HCT116 (cell line): ENCODE measurements at regions not wholly inside any gene's neighbourhood (a gene's known extent, or its start where the extent isn't known, plus 50 kb on each side); places are given as distances from the start of the nearest gene placed in this dataset.

Experiments used
- ATAC-seq: fragments of 200-7000 bp; cut with Tn5 transposase; 2 replicates; pipeline ENCODE4 v1.9.1; 2020; ENCODE audit warnings: mild to moderate bottlenecking, moderate library complexity
- BruUV-seq: library from RNA; stranded (reverse); fragments of 400-500 nt; replicated peaks from 2 replicates; lab custom pipeline; 2021; lab: Mats Ljungman, UMichigan
- CTCF ChIA-PET: fragments of 300-600 bp; sonication (Branson Sonifier 250); formaldehyde crosslinking; loops from one replicate; lab custom pipeline; 2021; ENCODE audit warnings: antibody characterized with exemption; lab: Charles Lee
- POLR2A ChIA-PET: fragments of 300-600, 350-600 bp; sonication (Branson Sonifier 250); formaldehyde crosslinking; loops from one replicate; lab custom pipeline; 2021; ENCODE audit warnings: antibody characterized with exemption; lab: Charles Lee
- RAD21 ChIA-PET, 2 experiments: fragments of 300-600 bp; sonication (Branson Sonifier 250); formaldehyde crosslinking; loops; one replicate each; lab custom pipeline; 2023; ENCODE audit warnings: low total read pairs in 2 of 2; ENCODE audit not compliant: uncharacterized antibody in 2 of 2, unreplicated experiment in 2 of 2, low non-redundant PET in 1 of 2; lab: Charles Lee
- DNase-seq: peaks from one replicate; pipeline ENCODE4 v3.0.0-alpha.2; 2010; ENCODE audit warnings: low read depth, low spot score
- H2AFZ ChIP-seq: fragments of 200-600 bp; shearing (Covaris generic), sonication (generic); 2 replicates; pipeline ENCODE4 v1.6.1; 2017; ENCODE audit warnings: low read depth, mixed run types, mixed read lengths, antibody characterized with exemption, low read length; ENCODE audit not compliant: poor library complexity, severe bottlenecking
- H3K27ac ChIP-seq: 2 replicates; pipeline ENCODE4 v1.5.1; 2012; ENCODE audit warnings: low read depth, low read length
- H3K27me3 ChIP-seq: fragments of 200-600 bp; sonication (generic); 2 replicates; pipeline ENCODE4 v1.6.1; 2016; ENCODE audit warnings: mixed run types, low read length, mixed read lengths; ENCODE audit not compliant: insufficient read depth
- H3K36me3 ChIP-seq, 2 experiments: fragments of 200-500 bp in 1 of 2; fragments of 200-600 bp in 1 of 2; sonication (Bioruptor generic) in 1 of 2; sonication (generic) in 1 of 2; 2 replicates each; pipeline versions ENCODE4 v1.5.1 to v1.6.1; 2014 to 2016; ENCODE audit warnings: low read length in 2 of 2, inconsistent platforms in 1 of 2, mixed read lengths in 1 of 2, mixed run types in 1 of 2; ENCODE audit not compliant: insufficient read depth in 2 of 2, control insufficient read depth in 1 of 2
- H3K4me1 ChIP-seq, 2 experiments: fragments of 200-600 bp in 1 of 2; sonication (generic) in 1 of 2; 2 replicates each; pipeline versions ENCODE4 v1.5.1 to v1.6.1; 2012 to 2017; ENCODE audit warnings: low read length in 2 of 2, inconsistent platforms in 1 of 2, mild to moderate bottlenecking in 1 of 2, mixed read lengths in 1 of 2, mixed run types in 1 of 2, moderate library complexity in 1 of 2; ENCODE audit not compliant: insufficient read depth in 2 of 2, control insufficient read depth in 1 of 2
- H3K4me2 ChIP-seq: fragments of 200-600 bp; sonication (generic); 2 replicates; pipeline ENCODE4 v1.6.1; 2017; ENCODE audit warnings: mixed run types, low read length, mixed read lengths
- H3K4me3 ChIP-seq, 2 experiments: fragments of 200-600 bp in 1 of 2; sonication (generic) in 1 of 2; replicated peaks in 1 of 2; 2 replicates each; pipeline ENCODE4 v1.5.1; 2011 to 2016; ENCODE audit warnings: low read length in 2 of 2, control low read depth in 1 of 2, low read depth in 1 of 2, mild to moderate bottlenecking in 1 of 2, mixed read lengths in 1 of 2, mixed run types in 1 of 2
- H3K79me2 ChIP-seq: fragments of 200-600 bp; sonication (generic); 2 replicates; pipeline ENCODE4 v1.6.1; 2017; ENCODE audit warnings: mild to moderate bottlenecking, mixed run types, low read length, moderate library complexity, mixed read lengths; ENCODE audit not compliant: insufficient read depth
- H3K9ac ChIP-seq: fragments of 200-600 bp; sonication (generic); 2 replicates; pipeline ENCODE4 v1.6.1; 2016; ENCODE audit warnings: low read length, mixed read lengths
- H3K9me2 ChIP-seq: fragments of 200-600 bp; sonication (generic), shearing (Covaris generic); 2 replicates; pipeline ENCODE4 v1.6.1; 2017; ENCODE audit warnings: mixed run types, mild to moderate bottlenecking, moderate library complexity; ENCODE audit not compliant: insufficient read depth
- H3K9me3 ChIP-seq, 2 experiments: fragments of 200-500 bp in 1 of 2; fragments of 200-600 bp in 1 of 2; sonication (Bioruptor generic) in 1 of 2; sonication (generic) in 1 of 2; 2 replicates each; pipeline ENCODE4 v1.6.1; 2014 to 2017; ENCODE audit warnings: low read length in 2 of 2, mixed read lengths in 2 of 2, inconsistent platforms in 1 of 2, low read depth in 1 of 2, mild to moderate bottlenecking in 1 of 2, mixed run types in 1 of 2, moderate library complexity in 1 of 2; ENCODE audit not compliant: control insufficient read depth in 1 of 2, insufficient read depth in 1 of 2
- H4K20me1 ChIP-seq: fragments of 200-600 bp; sonication (generic), shearing (Covaris generic); 2 replicates; pipeline ENCODE4 v1.6.1; 2017; ENCODE audit warnings: mixed run types, mild to moderate bottlenecking, moderate library complexity; ENCODE audit not compliant: insufficient read depth
- CBX3 ChIP-seq: IDR thresholded peaks from 2 replicates; pipeline ENCODE4 v1.6.1; 2012; ENCODE audit warnings: low read depth
- EZH2phosphoT487 ChIP-seq: fragments of 200-600 bp; IDR thresholded peaks from 2 replicates; pipeline ENCODE4 v1.6.1; 2018; ENCODE audit warnings: antibody characterized with exemption, borderline replicate concordance
- POLR2A ChIP-seq: IDR thresholded peaks from 2 replicates; pipeline ENCODE4 v1.7.0; 2011; ENCODE audit warnings: borderline replicate concordance; ENCODE audit not compliant: insufficient read depth, insufficient read length; ENCODE audit errors: extremely low read depth
- RAD21 ChIP-seq: IDR thresholded peaks from 2 replicates; pipeline ENCODE4 v1.6.1; 2012; ENCODE audit warnings: low read depth, mild to moderate bottlenecking
- REST ChIP-seq: IDR thresholded peaks from 2 replicates; pipeline ENCODE4 v1.6.1; 2012; ENCODE audit warnings: low read depth
- SRF ChIP-seq: IDR thresholded peaks from 2 replicates; pipeline ENCODE4 v1.6.1; 2012; ENCODE audit warnings: low read depth
- YY1 ChIP-seq: IDR thresholded peaks from 2 replicates; pipeline ENCODE4 v1.6.1; 2011; ENCODE audit warnings: low read length, low read depth, moderate library complexity, mild to moderate bottlenecking; ENCODE audit not compliant: insufficient replicate concordance; ENCODE audit errors: extremely low read depth
- ZFX ChIP-seq: fragments of 450-650 bp; IDR thresholded peaks from 2 replicates; pipeline ENCODE4 v1.6.1; 2017
- ZNF274 ChIP-seq: fragments of 200-500 bp; sonication (Bioruptor generic); IDR thresholded peaks from 2 replicates; pipeline ENCODE4 v1.6.1; 2014; ENCODE audit warnings: mild to moderate bottlenecking, low read depth, low read length, inconsistent platforms
- intact Hi-C: fragments of 100-400 bp; cut with micrococcal nuclease; formaldehyde crosslinking; loops from 2 replicates; pipeline ENCODE4 v1.10.0; 2022
- TF ChIP-seq, protein P1 (sequence below): IDR thresholded peaks from 2 replicates; pipeline ENCODE4 v1.6.1; 2012
- TF ChIP-seq, protein P2 (sequence below), 3 experiments: fragments of 200-600 bp in 1 of 3; sonication (generic) in 1 of 3; IDR thresholded peaks in 2 of 3; conservative IDR thresholded peaks in 1 of 3; 2 replicates each; pipeline ENCODE4 v1.5.1; 2012 to 2017; ENCODE audit warnings: low read depth in 2 of 3, low read length in 2 of 3, antibody characterized with exemption in 1 of 3, borderline replicate concordance in 1 of 3, control low read depth in 1 of 3, mild to moderate bottlenecking in 1 of 3, mixed read lengths in 1 of 3, mixed run types in 1 of 3, moderate library complexity in 1 of 3; ENCODE audit not compliant: insufficient read depth in 1 of 3
- TF ChIP-seq, protein P3 (sequence below): IDR thresholded peaks from 2 replicates; pipeline ENCODE4 v1.6.1; 2011; ENCODE audit warnings: mild to moderate bottlenecking, low read length, moderate library complexity; ENCODE audit not compliant: insufficient replicate concordance; ENCODE audit errors: extremely low read depth
- TF ChIP-seq, protein P4 (sequence below): IDR thresholded peaks from 2 replicates; pipeline ENCODE4 v1.6.1; 2012

DNA sequence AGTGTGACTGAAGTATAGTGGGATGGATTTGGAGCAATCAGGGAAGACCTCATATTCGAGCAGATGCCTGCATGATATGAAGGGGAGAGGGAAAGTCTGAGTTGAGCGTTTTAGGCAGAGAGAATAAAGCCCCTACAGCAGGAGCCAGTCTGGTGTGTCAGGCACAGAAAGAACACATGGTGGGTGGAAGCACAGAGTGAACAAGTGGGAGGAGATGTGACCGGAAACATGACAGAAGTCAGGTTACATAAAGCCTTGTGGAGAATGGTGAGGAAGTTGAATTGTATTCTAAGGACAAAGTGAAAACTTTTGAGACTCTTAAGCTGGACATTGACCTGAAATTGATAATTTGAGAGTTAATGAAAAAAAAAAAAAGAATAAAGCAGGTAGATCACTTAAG lies 541.0 kb downstream of the PLOD2 start:
- RAD21 ChIA-PET, result no interaction called here
- no peaks in the 10 kb centered on the region for H4K20me1 ChIP-seq
- H3K4me1 ChIP-seq, result no peaks in the 10 kb centered on the region
- H2AFZ ChIP-seq, result no peak overlapping the region
- H3K9ac ChIP-seq, result no peak overlapping the region
- CTCF ChIA-PET, result no interaction called here
- H3K27me3 ChIP-seq, result no peaks in the 10 kb centered on the region
- no peak overlapping the region for H3K4me2 ChIP-seq
- H3K4me3 ChIP-seq, result no peak overlapping the region
- no peaks in the 10 kb centered on the region for H3K36me3 ChIP-seq
- H3K9me3 ChIP-seq, result no peaks in the 10 kb centered on the region
- no peak for TF ChIP-seq CBX3
- no peak for TF ChIP-seq RAD21
- no peak for TF ChIP-seq POLR2A
- TF ChIP-seq, protein P1, sequence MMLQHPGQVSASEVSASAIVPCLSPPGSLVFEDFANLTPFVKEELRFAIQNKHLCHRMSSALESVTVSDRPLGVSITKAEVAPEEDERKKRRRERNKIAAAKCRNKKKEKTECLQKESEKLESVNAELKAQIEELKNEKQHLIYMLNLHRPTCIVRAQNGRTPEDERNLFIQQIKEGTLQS, result no peak
- TF ChIP-seq, all 23 proteins: peak for 0
- no peaks in the 10 kb centered on the region for H3K79me2 ChIP-seq
- no peaks in the 10 kb centered on the region for H3K9me2 ChIP-seq
- no peak for ATAC-seq
- no TSS peak for BruUV-seq
- intact Hi-C loops, result no loop called here
- DNase-seq, result no peak
- POLR2A ChIA-PET, result no interaction called here
- no peak overlapping the region for H3K27ac ChIP-seq

DNA sequence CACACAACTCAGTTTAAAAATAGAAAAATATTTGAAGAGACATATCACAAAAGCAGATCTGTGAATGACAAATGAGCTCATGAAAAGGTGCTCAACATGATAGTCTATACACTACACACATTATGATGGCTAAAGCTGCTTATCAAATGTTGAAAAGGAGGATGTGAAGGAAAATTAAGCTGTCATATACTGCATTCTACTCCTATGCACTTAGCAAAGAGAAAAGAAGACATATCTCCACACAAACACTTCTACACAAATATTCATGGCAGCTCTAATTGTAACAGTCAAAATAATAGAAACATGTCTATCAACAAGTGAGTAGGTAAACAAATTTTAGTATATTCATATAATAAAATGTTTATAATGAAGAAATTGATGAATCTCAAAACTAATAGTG lies 540.5 kb downstream of the PLOD2 start:
- no peaks in the 10 kb centered on the region for H3K4me1 ChIP-seq
- ATAC-seq (no peak), DNase-seq (no peak)
- H3K4me2 ChIP-seq, result no peak overlapping the region
- no peaks in the 10 kb centered on the region for H3K36me3 ChIP-seq
- intact Hi-C loops, result no loop called here
- H3K9me2 ChIP-seq, result no peaks in the 10 kb centered on the region
- ChIA-PET CTCF (no interaction called here), POLR2A (no interaction called here), RAD21 (no interaction called here)
- H2AFZ ChIP-seq, result no peak overlapping the region
- no peaks in the 10 kb centered on the region for H3K79me2 ChIP-seq
- no peaks in the 10 kb centered on the region for H3K9me3 ChIP-seq
- H3K4me3 ChIP-seq, result no peak overlapping the region
- H4K20me1 ChIP-seq, result no peaks in the 10 kb centered on the region
- H3K27ac ChIP-seq, result no peak overlapping the region
- no TSS peak for BruUV-seq
- no peaks in the 10 kb centered on the region for H3K27me3 ChIP-seq
- no peak overlapping the region for H3K9ac ChIP-seq
- TF ChIP-seq EZH2phosphoT487, result no peak
- no peak for TF ChIP-seq SRF
- no peak for TF ChIP-seq YY1
- TF ChIP-seq ZNF274, result no peak
- TF ChIP-seq, protein P2, sequence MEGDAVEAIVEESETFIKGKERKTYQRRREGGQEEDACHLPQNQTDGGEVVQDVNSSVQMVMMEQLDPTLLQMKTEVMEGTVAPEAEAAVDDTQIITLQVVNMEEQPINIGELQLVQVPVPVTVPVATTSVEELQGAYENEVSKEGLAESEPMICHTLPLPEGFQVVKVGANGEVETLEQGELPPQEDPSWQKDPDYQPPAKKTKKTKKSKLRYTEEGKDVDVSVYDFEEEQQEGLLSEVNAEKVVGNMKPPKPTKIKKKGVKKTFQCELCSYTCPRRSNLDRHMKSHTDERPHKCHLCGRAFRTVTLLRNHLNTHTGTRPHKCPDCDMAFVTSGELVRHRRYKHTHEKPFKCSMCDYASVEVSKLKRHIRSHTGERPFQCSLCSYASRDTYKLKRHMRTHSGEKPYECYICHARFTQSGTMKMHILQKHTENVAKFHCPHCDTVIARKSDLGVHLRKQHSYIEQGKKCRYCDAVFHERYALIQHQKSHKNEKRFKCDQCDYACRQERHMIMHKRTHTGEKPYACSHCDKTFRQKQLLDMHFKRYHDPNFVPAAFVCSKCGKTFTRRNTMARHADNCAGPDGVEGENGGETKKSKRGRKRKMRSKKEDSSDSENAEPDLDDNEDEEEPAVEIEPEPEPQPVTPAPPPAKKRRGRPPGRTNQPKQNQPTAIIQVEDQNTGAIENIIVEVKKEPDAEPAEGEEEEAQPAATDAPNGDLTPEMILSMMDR (IDR thresholded peaks at IDR 0.05 in 2 of 3, conservative IDR thresholded peaks at IDR 0.05 in 1 of 3; ENCODE audit: borderline replicate concordance in 1 of 3, insufficient read depth in 1 of 3, low read depth in 2 of 3, low read length in 2 of 3), result no peak
- no peak for TF ChIP-seq REST
- TF ChIP-seq, protein P3, sequence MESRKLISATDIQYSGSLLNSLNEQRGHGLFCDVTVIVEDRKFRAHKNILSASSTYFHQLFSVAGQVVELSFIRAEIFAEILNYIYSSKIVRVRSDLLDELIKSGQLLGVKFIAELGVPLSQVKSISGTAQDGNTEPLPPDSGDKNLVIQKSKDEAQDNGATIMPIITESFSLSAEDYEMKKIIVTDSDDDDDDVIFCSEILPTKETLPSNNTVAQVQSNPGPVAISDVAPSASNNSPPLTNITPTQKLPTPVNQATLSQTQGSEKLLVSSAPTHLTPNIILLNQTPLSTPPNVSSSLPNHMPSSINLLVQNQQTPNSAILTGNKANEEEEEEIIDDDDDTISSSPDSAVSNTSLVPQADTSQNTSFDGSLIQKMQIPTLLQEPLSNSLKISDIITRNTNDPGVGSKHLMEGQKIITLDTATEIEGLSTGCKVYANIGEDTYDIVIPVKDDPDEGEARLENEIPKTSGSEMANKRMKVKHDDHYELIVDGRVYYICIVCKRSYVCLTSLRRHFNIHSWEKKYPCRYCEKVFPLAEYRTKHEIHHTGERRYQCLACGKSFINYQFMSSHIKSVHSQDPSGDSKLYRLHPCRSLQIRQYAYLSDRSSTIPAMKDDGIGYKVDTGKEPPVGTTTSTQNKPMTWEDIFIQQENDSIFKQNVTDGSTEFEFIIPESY, result no peak
- TF ChIP-seq, protein P4, sequence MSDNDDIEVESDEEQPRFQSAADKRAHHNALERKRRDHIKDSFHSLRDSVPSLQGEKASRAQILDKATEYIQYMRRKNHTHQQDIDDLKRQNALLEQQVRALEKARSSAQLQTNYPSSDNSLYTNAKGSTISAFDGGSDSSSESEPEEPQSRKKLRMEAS, result no peak
- no peak for TF ChIP-seq ZFX
